GM23338 (cell line): ENCODE measurements at regions not wholly inside any gene's neighbourhood (a gene's known extent, or its start where the extent isn't known, plus 50 kb on each side); places are given as distances from the start of the nearest gene placed in this dataset.

Experiments used
- CTCF ChIP-seq, 2 experiments: fragments of 200-600 bp in 1 of 2; sonication (generic) in 1 of 2; conservative IDR thresholded peaks; 2 replicates each; pipeline versions ENCODE4 v1.5.1 to v1.6.1; 2016 to 2017; ENCODE audit warnings: antibody characterized with exemption in 2 of 2, low read depth in 2 of 2, mild to moderate bottlenecking in 2 of 2, moderate library complexity in 1 of 2
- EZH2phosphoT487 ChIP-seq: fragments of 200-600 bp; sonication (generic); IDR thresholded peaks from one replicate; pipeline ENCODE4 v1.8.1; 2018; ENCODE audit warnings: antibody characterized with exemption; ENCODE audit not compliant: unreplicated experiment
- JUNB ChIP-seq: IDR thresholded peaks from one replicate; pipeline ENCODE4 v1.6.1; 2016; ENCODE audit warnings: antibody characterized with exemption; ENCODE audit not compliant: unreplicated experiment
- ZNF331 ChIP-seq: fragments of 250-450 bp; sonication (Bioruptor Pico); IDR thresholded peaks from 2 replicates; pipeline ENCODE4 v1.5.0; 2020; ENCODE audit warnings: low read depth, mild to moderate bottlenecking, moderate library complexity
- TF ChIP-seq, protein P1 (sequence below): IDR thresholded peaks from one replicate; pipeline ENCODE4 v1.6.1; 2018; ENCODE audit warnings: antibody characterized with exemption; ENCODE audit not compliant: unreplicated experiment

GRCh38 chr4:179867300-179867878 lies 2375.8 kb upstream of the TENM3 start:
- TF ChIP-seq CTCF (conservative IDR thresholded peaks at IDR 0.05; ENCODE audit: low read depth in 2 of 2) (peak; percentile 85 to 95), JUNB (no peak), EZH2phosphoT487 (no peak), ZNF331 (CRISPR knock-in tag) (no peak)
- TF ChIP-seq, protein P1, sequence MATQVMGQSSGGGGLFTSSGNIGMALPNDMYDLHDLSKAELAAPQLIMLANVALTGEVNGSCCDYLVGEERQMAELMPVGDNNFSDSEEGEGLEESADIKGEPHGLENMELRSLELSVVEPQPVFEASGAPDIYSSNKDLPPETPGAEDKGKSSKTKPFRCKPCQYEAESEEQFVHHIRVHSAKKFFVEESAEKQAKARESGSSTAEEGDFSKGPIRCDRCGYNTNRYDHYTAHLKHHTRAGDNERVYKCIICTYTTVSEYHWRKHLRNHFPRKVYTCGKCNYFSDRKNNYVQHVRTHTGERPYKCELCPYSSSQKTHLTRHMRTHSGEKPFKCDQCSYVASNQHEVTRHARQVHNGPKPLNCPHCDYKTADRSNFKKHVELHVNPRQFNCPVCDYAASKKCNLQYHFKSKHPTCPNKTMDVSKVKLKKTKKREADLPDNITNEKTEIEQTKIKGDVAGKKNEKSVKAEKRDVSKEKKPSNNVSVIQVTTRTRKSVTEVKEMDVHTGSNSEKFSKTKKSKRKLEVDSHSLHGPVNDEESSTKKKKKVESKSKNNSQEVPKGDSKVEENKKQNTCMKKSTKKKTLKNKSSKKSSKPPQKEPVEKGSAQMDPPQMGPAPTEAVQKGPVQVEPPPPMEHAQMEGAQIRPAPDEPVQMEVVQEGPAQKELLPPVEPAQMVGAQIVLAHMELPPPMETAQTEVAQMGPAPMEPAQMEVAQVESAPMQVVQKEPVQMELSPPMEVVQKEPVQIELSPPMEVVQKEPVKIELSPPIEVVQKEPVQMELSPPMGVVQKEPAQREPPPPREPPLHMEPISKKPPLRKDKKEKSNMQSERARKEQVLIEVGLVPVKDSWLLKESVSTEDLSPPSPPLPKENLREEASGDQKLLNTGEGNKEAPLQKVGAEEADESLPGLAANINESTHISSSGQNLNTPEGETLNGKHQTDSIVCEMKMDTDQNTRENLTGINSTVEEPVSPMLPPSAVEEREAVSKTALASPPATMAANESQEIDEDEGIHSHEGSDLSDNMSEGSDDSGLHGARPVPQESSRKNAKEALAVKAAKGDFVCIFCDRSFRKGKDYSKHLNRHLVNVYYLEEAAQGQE, result no peak
